GM19452 (cell line): ENCODE measurements at regions not wholly inside any gene's neighbourhood (a gene's known extent, or its start where the extent isn't known, plus 50 kb on each side); places are given as distances from the start of the nearest gene placed in this dataset.
A peak's percentile ranks its signal among the peaks of the same experiment; 100 is the strongest.

ENCODE experiments used
- ATAC-seq: cut with Tn5 transposase; IDR thresholded peaks from one replicate; pipeline ENCODE4 v1.9.1; 2021; ENCODE audit not compliant: unreplicated experiment

DNA sequence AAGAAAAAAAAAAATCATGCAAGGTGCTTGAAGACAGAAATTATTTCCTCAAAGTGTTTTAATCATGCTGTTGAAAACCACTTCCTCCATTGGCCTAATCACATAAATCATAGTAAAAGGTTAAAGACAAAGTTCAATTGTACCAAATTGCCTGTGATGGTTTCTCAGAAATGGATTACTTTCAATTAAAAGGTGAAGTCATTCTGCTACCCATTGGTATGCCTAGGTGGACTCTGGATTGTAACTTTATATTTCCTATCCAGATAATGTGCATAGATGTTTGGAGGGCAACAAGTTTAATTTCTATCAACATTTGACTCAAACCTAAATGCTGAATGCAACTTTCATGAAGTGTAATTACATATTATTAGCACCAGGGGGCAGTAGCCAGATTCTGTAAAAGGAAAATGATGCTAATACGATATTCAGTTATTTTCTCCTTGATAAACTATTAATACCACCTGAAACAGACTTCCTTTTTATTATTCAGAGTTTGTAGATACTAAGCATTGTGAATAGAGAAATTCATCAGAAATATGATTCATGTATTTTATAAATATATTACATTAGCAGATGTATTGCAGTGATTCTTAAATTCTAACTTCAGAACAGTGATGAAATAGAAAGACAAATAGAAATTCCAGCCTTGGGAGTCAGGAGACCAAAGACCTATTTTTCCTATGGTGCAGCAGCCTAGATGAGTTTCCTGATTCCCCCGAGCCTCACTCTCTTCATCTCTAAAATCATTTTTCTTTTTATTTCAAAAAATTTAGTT is 148.2 kb downstream of the CAAP1 start:
- no peak for ATAC-seq

DNA sequence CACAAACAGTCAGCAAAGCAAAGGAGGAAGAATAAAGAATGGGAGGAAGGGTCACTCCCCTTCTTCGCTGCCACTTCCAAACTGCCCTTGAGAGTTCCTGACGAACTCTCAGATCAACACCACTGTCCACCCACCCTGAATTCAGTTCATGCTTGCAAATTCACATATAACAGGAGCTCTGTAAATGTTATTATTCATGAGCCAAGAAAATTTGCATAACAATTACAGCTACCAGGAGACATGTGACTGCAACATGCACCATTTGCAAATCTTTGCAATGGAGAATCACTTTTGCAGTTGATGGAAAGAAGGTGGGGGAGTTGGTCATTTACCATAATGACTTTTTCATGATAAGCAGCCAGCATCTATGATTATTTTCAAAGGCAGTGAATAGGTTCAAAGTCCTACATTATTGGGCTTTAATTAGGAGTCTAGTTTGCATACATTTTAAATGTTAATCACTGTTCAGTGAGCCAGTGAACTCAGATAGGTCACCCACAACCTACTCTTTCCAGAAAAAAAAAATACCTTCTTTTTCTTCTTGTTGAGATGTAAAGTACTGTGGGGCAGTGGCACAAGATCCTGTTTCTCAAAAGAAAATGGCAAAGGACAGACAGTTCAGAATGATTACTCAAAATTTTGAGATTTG is 149.7 kb downstream of the CAAP1 start:
- ATAC-seq = no peak

DNA sequence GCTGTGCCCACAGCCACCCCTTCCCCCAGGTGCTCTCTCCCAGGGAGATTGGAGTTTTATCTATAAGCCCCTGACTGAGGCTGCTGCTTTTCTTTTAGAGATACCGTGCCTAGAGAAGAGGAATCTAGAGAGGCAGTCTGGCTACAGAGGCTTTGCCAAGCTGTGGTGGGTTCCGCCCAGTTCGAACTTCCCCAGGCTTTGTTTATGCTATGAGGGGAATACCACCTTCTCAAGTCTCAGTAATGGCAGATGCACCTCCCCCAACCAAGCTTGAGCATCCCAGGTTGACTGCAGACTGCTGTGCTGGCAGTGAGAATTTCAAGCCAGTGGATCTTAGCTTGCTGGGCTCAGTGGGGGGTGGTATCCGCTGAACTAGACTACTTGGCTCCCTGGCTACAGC is 157.4 kb downstream of the CAAP1 start:
- no peak for ATAC-seq

DNA sequence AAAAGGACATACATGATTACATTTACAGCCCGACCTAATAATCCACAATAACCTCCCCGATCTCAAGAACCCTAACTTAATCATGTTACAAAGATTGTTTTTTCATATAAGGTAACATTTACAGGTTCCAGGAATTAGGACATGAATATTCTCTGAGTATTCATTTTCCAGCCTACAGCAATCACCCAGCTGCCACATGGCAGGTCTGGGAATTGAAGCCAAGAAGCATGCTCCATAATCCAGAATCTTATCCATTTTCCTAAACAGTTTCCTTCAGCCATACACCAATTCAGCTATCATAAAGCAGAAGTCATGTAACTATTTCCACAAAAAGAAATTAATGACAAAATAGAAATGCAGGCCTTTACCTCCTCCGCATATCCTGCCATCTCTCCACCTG is 163.4 kb downstream of the CAAP1 start:
- no peak for ATAC-seq

DNA sequence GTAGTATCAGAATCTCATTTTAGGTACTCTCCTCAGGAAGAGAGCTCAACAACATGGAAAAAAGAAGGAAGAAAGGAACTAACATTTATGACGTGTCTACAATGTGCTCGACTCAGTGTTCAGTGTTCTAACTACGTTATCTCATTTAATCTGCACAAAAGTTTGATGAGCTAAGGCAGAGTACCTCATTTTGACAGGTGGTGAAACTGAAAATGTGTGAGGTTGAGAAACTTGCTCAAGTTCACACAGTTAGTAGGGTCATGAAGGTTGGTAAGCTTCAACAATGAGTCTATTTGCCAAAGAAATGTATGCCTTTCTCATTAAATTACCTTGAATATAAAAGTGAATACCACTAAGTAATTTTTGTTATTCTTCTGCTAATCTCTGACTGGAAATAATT is 165.1 kb downstream of the CAAP1 start:
- ATAC-seq = peak; percentile 83

DNA sequence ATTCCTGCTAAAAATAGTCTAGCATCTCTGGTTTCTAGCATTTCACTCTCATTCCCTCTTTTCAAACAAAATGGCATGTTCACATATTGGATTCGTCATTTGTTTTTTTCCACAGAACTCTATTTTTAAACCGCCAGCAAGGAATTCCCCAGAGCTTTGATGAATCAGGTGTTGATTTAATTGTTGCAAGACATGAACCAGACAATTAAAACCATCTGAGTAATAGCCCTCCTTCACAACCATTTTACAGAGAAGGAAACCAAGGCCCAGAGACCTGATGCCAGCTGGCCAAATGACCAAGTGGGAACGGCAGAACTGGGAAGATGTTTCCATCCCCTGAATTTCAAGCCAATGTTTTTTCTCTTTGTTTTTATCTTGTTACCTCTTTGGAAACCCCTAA is 167.0 kb downstream of the CAAP1 start:
- ATAC-seq = no peak

DNA sequence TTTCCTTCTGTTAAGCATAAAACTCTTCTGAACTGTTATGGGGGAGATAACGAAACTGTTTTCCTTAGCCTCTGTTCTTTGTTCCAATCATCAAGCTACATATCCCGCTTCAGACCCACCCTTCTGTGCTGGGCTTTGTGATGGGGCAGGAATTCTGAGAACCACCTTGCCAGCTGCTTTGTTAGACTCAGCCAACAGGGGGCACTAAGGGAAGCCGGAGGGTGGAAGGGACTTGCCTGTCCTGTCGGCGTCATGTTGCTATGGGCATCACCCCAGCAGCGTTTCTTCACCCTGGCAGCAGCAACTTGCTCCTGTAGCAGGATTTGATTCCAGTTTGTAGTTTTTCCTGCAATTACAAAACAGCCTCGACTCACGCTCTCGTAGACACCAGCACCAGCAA is 169.1 kb downstream of the CAAP1 start:
- ATAC-seq = no peak

DNA sequence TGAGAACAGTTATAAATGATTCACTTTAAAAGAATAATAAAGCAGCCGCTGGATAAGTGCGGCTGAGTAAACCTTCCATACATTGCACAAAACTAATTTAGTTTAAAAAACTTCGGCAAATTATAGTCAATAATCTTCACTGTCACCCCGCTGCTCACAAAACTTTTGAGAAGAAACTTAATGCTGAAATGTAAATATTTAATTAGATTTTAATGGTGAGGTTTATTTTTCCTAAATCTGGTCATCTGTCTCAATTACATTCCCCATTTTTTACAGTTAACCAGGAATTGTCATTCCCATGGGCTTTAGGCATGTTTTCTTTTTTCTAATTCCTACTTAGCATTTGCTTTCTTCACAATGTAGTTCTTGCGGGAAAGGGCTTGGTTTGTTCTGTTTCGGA is 169.8 kb downstream of the CAAP1 start:
- ATAC-seq = no peak

DNA sequence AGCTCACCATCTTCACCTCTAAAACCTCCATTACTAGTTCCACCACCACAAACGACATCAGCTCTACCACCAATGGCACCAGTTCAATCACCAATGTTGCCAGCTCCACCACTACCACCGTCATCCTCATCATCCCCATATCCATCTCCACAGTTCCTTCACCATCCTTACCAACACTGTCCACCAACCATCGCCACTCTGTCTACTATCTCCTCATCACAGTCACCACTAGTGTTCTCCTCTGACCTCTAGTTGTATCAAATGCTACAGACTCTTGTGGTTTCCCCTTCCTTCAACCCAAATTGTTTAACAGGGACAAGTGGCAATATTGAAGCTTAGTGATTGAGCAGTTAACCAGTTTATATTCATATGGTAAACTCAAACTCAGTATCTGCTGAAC is 182.6 kb downstream of the CAAP1 start:
- no peak for ATAC-seq

DNA sequence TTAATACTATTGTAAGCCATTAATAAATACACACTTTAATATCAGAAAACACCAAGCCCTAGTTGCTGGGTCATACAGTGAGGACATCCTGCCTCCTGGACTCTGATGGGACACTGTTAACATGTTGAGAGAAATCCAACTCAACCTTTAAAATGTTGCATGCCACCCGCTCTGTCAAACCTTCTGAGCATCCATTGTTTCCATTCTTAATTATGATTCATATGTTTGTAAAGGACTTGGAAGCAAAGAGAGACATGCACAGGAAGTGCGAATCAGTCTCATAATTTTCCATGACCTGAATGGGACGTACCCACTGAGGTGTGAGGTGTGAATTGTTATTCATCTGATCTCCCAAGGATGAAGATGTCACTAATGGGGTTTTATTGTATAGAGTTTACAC is 186.4 kb downstream of the CAAP1 start:
- no peak for ATAC-seq

DNA sequence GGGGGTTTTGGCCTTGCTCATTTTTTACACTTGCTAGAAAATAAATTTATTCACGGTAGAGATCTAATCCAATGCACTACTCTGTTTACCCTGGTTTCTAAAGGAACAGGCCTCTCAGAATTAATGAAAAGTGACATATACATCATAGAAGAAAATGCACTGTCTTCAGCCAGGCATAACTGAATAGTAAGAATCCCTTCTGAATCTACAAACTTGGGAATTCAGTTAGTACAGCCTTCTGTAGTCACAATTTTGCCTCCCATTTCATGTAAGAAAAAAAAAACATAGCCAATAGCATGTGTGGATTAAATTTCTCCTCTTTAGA is 197.3 kb downstream of the CAAP1 start:
- ATAC-seq = no peak

DNA sequence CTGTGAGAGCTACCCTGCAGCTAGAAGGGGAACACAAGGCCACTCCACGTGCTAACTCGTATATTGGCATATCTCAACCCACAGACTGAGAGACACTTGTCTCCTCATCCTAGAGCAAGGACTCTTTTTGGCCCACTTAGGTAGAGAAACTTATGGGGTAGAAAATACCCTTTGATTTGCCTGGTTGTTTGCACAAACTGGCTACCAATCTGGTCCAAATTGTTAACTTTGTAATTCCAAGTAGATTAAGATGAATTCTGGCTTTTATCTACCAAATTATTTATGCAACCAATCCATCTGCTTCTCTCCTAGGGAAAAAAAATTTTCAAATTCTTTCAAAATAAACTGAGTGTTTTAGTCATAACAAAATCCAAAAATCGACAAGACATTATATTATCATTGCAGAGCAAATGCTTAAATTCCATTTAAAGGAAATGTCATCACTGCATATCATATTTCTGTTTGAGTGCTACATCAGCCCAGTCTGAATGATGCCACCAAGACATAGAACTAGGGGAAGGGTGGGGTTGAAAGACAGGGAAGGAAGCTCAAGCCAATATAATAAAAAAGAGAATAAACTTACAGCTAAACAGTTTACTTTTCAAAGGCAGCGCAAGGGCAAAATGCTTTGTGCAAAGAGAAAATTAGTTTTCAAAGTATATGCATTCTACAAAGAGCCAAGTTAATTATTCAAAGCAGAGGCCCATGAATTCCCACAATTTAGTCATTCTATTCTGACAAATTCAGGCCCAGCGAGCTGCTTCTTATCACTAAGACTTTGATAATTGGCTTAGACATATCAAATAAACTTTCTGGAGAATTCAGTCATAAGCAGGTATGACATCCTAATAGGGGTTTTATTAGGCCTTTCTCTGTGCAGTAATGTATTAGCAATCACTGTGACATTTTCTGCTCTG is 198.0 kb downstream of the CAAP1 start:
- no peak for ATAC-seq

DNA sequence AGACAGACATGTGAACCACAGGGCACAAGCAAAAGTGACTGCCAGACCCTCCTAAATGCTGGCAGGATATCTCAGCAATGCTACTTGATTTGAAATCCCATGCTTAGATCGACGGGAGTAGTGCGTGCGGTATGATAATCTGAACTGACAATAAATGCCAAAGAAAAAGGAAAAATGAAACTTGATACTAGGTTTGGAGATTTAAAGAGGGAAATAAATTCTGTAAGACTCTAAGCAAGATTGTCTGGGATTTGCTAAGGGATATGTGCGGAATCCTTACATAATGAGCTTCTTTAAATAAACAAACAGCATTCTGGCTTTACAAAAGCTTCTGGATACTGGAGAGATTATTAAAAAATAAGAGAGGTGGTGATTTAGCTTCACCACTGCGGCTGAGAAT is 203.6 kb downstream of the CAAP1 start:
- ATAC-seq = no peak

DNA sequence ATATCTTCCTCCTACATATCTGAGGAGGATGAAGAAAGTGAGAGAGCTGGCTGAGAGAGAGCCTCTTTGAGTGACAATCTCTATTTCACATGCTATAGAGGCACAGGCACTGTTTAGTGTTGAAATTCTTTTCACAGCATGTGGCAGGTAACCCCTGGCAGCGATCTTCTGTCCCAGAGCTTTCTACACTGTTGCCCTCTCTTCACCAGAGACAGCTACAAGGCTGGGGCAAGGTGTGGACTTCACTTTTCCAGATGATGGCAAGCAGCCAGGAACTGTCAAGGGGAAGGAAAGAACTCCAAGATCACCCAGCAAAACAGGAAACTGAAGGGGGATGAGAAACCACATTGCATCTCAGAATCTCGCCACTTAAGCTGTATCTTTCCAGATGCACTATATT is 205.2 kb downstream of the CAAP1 start:
- ATAC-seq = no peak

DNA sequence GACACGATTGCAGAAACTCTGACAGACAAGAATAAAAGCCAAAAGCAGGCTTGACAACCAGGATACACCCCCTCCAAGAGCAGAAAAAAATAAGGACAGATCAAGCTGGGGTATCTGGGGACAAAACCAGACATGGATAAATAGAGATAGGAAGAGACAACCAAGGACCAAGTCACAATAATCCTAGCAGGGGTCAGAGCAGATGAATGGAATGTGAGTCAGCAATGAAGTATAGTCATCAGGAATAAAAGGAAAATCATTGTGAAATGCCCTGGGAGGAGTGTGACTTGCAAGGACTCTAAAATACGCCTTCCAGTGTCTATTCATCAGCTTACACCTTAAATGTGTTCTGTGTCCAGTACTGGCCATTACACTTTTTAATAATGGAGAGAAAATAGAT is 206.8 kb downstream of the CAAP1 start:
- no peak for ATAC-seq

DNA sequence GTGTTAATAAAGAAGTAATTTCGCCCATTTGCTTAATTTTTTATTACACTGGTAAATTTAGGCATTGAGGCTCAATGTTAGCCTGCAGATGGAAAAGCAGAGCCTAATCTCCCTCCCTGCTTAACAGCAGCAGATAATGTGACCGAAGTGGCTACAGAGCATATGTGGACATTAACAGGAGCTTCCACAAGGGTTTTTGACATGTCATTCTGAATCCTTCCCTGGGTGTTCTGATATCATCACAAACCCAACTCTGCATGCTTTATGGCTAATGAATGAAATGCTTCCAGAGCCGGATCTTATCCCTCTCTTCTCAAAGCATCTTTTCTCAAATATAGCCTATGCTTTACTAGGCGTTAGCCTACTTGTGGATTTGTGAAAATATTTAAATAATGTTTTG is 208.6 kb downstream of the CAAP1 start:
- no peak for ATAC-seq

DNA sequence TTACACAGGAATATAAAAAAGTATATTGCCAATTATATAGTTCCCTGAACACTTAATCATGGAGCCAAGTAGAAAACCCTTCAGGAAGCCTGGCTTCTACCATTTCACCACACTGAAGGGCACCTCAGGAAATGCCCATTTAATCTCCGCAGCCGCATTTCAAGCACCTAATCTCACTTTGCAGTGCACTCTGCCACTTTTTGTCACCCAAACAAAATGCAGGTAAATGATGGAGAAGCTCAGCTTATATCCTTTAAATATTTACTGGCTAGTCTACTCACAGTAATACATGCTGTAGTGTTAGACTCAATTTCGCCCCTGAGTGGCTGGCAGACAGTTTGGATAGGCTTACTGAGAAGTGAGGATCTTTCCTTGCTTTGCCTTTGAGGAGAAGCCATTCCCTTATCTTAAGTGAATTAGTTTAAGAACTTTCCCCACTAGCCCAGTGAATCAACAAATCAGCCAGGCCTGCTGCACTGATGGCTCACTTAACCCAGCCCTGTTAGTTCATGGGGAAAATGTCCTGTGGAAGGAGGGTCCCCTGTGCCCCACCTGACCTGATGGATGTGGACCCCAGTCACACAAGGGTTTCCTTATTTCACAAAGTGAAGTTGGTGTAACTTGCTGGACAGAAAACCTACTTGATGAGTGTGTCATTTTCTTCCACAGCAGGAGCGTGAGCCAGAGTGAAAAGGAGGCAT is 209.7 kb downstream of the CAAP1 start:
- no peak for ATAC-seq

DNA sequence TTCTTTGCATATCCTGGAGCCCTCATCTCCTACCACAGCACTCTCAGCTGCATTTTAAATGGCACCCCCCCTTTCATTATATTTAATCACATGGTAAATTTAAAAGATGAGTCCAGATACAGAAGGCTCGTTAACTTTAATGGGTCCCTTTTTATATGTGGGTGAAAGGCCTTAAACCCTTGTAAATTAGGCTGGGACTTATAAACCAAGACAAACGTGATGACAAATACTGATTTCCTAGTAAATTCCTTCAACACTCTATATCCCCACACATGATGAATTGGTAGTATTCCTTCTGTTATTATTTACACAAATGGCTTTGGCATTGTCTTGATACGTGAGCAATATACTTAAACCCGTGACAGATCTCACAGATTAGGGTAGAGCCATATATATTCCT is 210.6 kb downstream of the CAAP1 start:
- ATAC-seq = no peak

DNA sequence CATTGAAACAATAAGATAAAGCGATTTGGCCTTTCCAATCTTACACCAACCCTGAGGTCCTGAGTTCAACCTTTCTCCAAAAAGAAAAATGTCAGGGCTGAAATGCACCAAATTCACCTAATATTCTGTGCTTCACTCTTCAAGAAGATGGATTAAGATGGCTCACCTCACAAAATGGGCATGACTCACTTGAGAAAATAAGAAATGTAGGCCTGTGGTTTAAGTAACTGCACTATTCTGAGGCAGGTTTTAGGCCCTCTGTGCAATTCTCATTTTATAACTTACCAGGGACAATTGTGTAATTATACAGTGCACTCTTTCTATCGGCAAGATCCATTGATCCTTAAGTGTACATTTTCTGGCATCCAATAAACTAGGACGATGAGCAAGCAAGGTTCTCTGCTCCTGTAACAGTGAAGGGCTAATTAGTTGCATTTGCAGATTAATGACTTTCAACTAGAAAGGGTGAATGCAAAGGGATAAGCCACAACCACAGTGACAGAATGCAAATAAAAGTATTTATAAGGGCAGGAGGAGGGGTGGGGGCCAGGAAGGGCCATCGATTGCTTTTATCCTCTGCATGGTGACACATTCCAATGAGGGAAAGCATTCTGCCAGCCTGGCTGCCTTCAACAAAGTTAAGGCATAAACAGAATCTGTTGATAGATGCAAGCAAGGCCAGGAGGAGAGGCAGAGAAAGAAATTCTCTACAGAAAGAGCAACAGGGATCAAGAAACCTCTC is 214.5 kb downstream of the CAAP1 start:
- no peak for ATAC-seq

DNA sequence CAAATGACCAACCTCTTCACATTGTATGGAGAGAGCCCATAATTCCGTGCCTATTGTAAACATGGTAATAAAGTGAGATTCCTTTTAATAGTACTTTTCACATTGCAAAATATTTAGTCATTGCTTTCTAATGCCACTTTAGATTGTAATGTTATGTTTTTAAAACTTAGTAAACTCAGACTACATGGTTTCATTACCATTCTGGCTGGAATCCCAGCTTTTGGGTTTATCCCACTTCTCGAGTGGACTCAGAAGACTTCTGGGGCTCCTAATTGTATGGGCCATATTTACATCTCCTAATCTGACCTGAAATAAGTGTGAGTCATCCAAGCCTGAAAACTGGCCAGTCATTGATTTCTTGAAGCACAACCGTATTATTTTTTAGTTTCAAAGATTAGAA is 217.6 kb downstream of the CAAP1 start:
- no peak for ATAC-seq

DNA sequence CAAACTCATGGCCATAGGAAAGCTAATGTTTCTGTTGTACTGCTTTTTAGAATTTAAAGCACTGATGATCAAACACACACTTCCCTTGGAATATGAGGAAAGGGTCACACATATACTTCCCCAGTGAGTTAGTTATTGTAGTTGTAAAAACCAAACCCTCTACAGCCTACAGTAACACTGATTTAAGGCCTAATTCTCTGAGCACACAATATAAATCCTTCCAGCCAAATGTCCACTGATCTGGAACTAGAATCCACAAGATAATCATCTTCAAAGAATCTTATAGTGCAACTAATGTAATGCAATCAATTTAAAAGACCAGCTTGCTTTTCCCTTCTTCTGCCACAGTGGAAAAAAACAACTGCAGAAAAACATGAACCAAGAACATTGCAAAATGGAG is 219.3 kb downstream of the CAAP1 start:
- no peak for ATAC-seq
